GM12873 (cell line): ENCODE measurements at regions not wholly inside any gene's neighbourhood (a gene's known extent, or its start where the extent isn't known, plus 50 kb on each side); places are given as distances from the start of the nearest gene placed in this dataset.

Experiments
- CTCF ChIP-seq: IDR thresholded peaks from 2 replicates; pipeline ENCODE4 v1.5.1; 2012; ENCODE audit warnings: low read depth, mild to moderate bottlenecking, moderate library complexity, low read length, control low read depth; ENCODE audit not compliant: insufficient read depth; ENCODE audit errors: missing control alignments

GRCh38 chr21:15172963-15173362 lies 108.2 kb upstream of the NRIP1 start:
- no peak for TF ChIP-seq CTCF

GRCh38 chr21:15174923-15175322 lies 110.1 kb upstream of the NRIP1 start:
- TF ChIP-seq CTCF: no peak

GRCh38 chr21:15182731-15183130 lies 117.9 kb upstream of the NRIP1 start:
- TF ChIP-seq CTCF: no peak

GRCh38 chr21:15183813-15184257 lies 119.0 kb upstream of the NRIP1 start:
- TF ChIP-seq CTCF: no peak

- TF ChIP-seq CTCF: no peak
These were observed 125.6 kb upstream of the NRIP1 start for GRCh38 chr21:15190412-15190811.

- TF ChIP-seq CTCF: no peak
These were observed 126.0 kb upstream of the NRIP1 start for GRCh38 chr21:15190837-15191236.

- TF ChIP-seq CTCF: no peak
These were observed 126.5 kb upstream of the NRIP1 start for GRCh38 chr21:15191342-15191741.

GRCh38 chr21:15192243-15192642 lies 127.4 kb upstream of the NRIP1 start:
- no peak for TF ChIP-seq CTCF
